GM19395 (cell line): ENCODE measurements at regions not wholly inside any gene's neighbourhood (a gene's known extent, or its start where the extent isn't known, plus 50 kb on each side); places are given as distances from the start of the nearest gene placed in this dataset.
"Not testable (repeated sequence)": the region's sequence is repeated elsewhere in the genome, so short reads cannot be mapped to it uniquely, and the experiment has no call there.

Experiments used
- ATAC-seq: cut with Tn5 transposase; IDR thresholded peaks from one replicate; pipeline ENCODE4 v1.9.1; 2021; ENCODE audit warnings: mild to moderate bottlenecking, moderate library complexity; ENCODE audit not compliant: unreplicated experiment

DNA sequence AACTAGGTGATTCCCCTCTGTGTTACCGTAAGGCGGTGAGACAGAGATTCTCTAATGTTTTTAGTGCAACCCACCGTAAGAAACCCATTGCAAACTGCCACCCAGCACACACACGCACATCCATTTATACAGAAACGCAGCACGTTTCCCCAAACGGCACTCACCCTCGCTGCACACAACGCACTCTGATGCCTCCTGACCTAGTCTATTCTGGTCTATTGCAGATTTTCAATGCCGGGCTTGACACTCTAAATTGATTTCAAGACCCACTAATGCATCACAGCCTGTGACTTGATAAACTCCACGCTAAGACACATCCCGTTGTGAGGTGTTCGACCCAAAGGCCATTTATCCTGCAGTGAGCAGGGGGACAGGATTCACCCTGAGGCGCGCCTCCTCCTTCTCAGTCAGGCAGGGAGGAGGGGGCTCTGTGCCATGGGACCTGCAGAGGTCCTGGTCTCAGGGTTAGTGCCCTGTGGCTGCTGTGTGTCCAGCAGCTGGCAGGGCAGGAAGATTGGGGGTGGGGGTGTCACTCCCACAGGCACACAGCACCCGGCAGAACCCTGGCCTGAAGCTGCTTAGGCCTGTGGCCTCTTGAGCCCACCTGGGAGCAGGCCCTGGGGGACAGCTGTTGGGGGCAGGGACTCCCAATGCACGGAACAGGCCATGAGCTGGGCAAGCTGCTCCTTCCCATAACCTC is 335.6 kb downstream of the PREX1 start:
- no peak for ATAC-seq

- ATAC-seq, result no peak
Observed at GRCh38 chr20:48490961-48491831, 336.6 kb downstream of the PREX1 start.

- not testable (repeated sequence) for ATAC-seq
Observed at GRCh38 chr20:48490341-48490740, 337.5 kb downstream of the PREX1 start.

- no peak for ATAC-seq
Observed at GRCh38 chr20:48489656-48490055, 338.1 kb downstream of the PREX1 start.

- ATAC-seq, result no peak
Observed at GRCh38 chr20:48489046-48489463, 338.7 kb downstream of the PREX1 start.

DNA sequence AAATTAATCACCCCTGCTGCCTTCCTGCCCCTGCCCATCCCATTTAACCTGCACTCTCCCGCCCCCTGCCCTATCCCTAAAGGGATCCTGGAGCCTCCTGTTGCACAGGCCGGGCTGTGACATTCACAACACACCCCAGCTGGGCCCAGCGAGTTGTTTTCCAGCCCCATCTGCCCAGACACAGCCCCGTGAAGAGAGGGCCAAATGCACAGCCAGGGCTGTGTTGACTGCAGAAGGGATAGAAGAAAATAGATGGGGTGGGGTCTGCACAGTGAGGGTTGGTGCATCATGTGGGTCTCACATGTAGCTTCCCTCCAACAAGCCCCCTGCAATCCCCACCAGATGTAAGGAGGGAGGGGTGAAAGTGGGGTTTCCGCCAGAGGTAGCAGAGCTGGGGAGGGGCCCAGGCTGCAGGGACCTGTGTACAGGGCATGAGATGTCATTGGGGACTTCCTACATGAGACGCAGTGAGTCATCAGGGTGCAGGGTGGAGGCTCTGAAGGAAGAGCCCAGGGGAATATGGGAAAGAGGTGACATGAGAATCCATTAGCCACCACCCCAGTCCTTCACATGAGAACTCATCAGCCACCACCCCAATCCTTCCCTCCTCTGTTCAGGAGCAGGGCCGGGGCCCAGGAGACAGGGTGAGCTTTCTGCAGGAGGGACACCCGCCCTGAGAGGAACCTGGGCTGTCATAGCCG is 339.3 kb downstream of the PREX1 start:
- ATAC-seq, result not testable (repeated sequence)

DNA sequence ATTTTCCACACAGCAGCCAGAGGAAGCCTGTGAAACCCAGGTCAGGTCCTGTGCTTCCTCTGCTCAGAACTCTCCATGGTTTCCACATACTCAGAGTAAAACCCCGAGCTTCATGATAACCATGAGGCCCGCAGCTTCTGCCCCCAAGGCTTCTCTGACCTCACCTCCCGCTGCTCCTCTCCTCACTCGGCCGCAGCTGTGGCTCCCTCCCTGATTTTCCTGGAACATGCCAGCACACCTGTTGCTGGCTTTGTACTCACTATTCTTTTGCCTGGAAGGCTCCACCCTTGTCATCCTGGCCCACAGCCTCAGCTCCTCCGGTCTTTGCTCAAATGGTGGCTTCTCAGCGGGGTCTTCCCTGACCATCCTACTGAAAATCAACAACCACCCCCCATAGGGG is 341.7 kb downstream of the PREX1 start:
- no peak for ATAC-seq

DNA sequence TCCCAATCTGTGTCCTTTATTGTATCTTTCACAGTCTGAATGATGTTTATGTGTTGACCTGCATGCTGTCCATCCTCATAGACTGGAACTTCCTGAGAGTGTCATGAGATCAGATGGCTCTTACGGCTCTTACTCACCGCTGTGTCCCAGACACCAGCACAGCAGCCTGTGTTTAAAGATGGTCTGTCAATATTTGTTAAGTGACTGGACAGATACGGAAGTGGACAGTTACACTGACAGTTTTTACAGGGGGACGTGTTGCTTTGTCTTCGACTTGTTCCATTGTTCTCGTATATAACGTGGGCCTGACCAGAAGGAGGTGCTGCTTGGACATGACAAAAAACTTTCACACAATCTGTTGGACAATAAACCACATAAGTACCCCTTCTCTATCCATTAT is 342.6 kb downstream of the PREX1 start:
- not testable (repeated sequence) for ATAC-seq

- no peak for ATAC-seq
Observed at GRCh38 chr20:48483334-48484066, 344.3 kb downstream of the PREX1 start.

- no peak for ATAC-seq
Observed at GRCh38 chr20:48482790-48483189, 345.0 kb downstream of the PREX1 start.

DNA sequence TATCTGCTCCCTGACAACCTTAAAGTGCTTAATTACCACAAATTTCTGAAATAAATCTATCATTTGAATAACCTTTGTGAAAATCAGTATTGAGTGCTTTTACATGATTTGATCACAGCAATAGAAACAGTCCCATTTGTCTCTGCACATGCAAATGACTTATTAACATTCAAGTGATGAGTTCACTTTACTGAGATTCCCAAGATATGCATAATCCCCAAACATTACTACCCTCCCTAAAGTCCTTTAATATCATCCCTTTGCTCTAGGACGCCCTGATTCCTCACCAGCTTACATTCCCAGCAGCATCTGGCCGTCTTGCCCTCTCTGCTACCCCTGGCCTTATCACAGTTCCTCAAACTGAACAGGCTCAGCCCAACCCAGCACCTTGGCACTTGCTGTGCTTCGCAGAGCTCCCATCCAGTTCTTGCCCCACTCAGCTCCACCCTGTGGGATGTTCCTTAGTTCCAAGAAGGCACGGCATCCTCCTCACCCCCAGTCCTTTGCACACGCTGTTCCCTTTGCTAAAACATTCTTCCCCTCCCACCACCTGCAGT is 347.5 kb downstream of the PREX1 start:
- no peak for ATAC-seq

GRCh38 chr20:48478806-48479585 is 348.8 kb downstream of the PREX1 start:
- ATAC-seq, result no peak

DNA sequence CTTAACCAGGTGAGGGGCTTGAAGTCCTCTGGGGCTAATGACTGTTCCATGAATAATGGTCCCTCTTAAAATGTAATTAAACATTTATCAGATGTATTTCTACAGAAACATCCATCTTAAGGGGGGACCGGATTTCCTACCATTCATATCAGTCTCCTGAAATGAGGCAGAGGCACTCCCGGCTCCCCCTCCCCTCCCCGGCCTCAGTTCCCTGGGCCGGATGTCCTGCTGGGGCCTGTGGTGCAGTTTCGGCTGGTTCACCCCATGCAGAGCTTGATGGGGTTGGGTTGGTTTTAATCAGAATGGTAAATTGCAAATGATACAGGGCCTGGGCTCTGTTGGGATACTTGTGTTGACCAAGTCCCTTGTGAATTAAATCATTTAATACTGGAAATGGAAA is 349.4 kb downstream of the PREX1 start:
- no peak for ATAC-seq

DNA sequence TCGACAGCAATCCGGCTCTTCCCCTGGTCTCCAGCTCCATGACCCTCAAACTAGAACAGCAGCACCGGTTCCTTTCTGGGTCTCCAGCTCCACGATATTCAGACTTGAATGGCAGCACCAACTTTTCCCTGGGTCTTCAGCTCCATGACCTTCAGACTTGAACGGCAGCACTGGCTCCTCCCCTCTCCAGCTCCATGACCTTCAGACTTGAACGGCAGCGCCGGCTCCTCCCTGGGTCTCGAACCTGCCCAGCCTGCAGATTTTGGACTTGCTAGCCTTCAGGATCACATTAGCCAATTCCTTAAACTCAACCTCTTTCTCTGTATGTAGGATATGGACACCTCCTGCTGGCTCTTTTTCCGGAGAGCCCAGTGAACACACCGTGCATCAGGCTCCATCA is 350.9 kb downstream of the PREX1 start:
- no peak for ATAC-seq

GRCh38 chr20:48474022-48474421 is 353.8 kb downstream of the PREX1 start:
- ATAC-seq, result no peak

- ATAC-seq, result no peak
Observed at GRCh38 chr20:48471759-48472408, 355.9 kb downstream of the PREX1 start.

DNA sequence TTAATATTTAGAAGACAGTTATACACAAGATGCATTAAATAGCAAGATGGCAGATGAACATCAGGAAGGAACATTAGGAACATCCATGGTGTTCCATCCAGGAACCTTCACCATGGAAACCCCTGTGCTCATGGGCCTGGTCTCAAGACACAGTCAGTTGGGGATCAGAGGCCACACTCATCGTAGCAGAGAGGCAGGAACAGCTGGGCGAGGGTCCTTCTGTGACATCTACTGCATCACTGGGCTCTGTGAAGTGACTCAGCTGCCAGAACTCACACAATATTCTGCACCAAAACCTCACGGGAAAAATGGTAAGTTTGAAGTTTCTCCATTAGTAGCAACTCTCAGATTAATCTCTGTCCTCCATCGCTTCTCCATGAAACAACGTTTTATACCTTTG is 356.6 kb downstream of the PREX1 start:
- no peak for ATAC-seq

GRCh38 chr20:48470141-48470540 is 357.7 kb downstream of the PREX1 start:
- no peak for ATAC-seq

DNA sequence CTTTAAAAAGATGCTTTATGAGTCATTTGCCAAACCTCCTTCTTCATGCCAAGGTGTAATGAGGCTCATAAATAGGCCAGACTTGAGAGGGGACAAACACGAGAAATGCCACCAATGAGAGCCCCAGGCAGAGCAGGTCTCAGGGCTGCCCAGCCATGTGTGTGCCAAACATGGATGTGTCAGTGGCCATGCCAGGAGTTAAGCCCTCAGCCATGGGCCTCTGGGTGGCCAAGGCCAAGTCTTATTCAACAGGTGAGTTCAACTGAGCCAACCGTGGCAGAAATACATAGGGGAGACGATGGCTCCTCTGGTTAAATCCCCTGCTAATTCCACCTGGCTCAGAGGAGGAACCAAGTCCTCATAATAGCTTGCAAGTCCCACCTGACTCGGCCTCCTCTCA is 358.8 kb downstream of the PREX1 start:
- no peak for ATAC-seq
